Adrenal gland (tissue), 5 donors: ENCODE measurements at regions not wholly inside any gene's neighbourhood (a gene's known extent, or its start where the extent isn't known, plus 50 kb on each side); places are given as distances from the start of the nearest gene placed in this dataset.

Source experiments
- POLR2A ChIP-seq, 2 donors: fragments of 450-650 bp; IDR thresholded peaks; one replicate each; pipeline ENCODE4 v1.6.1; 2017; ENCODE audit warnings: antibody characterized with exemption in 2 of 2, mild to moderate bottlenecking in 2 of 2, moderate library complexity in 1 of 2
- TF ChIP-seq, protein P1 (sequence below), 6 experiments: fragments of 450-650 bp in 4 of 6; fragments of 200-600 bp in 2 of 6; sonication (generic) in 1 of 6; IDR thresholded peaks; 1 replicate in 5 of 6; 2 replicates in 1 of 6; pipeline versions ENCODE4 v1.5.1 to v1.8.0; 2016 to 2021; ENCODE audit warnings: antibody characterized with exemption in 6 of 6, mild to moderate bottlenecking in 2 of 6, moderate library complexity in 1 of 6
- donor health status: DM: no; HTN: no; CAD: no.

DNA sequence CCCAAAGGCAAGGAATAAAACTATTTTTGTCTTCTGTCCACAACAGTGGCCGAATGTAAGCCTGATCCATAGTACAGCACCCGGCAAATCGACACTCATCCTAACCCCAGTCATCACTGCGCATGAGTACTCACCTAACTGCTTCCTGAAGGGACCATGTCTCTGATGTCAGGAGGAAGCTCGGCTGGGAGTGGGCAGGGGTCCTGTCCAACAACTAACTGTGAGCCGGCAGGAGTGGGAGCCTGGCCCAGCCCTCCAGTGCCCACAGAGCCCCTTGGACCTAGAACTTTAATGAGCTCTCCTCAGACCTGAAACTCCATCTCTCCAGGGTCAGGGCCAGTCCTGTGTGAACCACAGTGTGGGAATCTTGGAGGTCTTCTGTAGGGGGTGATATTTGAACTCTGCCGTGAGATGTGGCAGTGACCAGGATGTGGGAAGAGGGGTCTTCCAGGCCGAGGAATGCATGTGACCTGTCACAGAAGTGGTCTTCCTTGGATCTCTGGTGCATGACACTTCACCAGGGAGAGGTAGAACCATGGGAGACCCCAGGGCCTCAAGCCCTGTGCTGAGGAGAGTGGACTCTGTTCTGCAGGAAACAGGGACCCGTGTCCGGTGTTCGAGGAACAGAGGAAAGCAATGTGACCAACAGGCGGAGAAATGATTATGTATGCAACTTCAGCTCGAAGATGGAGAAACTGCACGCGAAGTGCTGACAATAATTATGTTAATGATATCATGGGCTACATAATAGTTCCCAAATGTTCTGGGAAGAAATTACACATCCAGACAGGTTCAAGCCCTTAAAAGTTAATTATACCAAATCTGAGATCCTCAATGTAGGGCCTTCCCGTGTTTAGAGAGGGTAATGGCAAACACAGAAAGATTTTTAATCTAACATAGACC, 240.1 kb upstream of the HDAC4 start:
- TF ChIP-seq, protein P1, sequence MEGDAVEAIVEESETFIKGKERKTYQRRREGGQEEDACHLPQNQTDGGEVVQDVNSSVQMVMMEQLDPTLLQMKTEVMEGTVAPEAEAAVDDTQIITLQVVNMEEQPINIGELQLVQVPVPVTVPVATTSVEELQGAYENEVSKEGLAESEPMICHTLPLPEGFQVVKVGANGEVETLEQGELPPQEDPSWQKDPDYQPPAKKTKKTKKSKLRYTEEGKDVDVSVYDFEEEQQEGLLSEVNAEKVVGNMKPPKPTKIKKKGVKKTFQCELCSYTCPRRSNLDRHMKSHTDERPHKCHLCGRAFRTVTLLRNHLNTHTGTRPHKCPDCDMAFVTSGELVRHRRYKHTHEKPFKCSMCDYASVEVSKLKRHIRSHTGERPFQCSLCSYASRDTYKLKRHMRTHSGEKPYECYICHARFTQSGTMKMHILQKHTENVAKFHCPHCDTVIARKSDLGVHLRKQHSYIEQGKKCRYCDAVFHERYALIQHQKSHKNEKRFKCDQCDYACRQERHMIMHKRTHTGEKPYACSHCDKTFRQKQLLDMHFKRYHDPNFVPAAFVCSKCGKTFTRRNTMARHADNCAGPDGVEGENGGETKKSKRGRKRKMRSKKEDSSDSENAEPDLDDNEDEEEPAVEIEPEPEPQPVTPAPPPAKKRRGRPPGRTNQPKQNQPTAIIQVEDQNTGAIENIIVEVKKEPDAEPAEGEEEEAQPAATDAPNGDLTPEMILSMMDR (IDR thresholded peaks at IDR 0.05): no peak
- no peak for TF ChIP-seq POLR2A (IDR thresholded peaks at IDR 0.05)
